Central memory CD8-positive, alpha-beta T cell (primary cell): ENCODE measurements at regions not wholly inside any gene's neighbourhood (a gene's known extent, or its start where the extent isn't known, plus 50 kb on each side); places are given as distances from the start of the nearest gene placed in this dataset.
"Not testable (repeated sequence)": the region's sequence is repeated elsewhere in the genome, so short reads cannot be mapped to it uniquely, and the experiment has no call there.

Experiments
- ATAC-seq: fragments of 150-1000 bp; cut with Tn5 transposase; replicated peaks from 2 replicates; pipeline ENCODE4 v1.10.0; 2022; ENCODE audit warnings: mild to moderate bottlenecking, moderate FRiP score, moderate number of reproducible peaks; ENCODE audit not compliant: poor library complexity, severe bottlenecking; ENCODE audit errors: extremely low read depth
- DNase-seq, 2 donors: peaks; one replicate each; pipeline ENCODE4 v3.0.0; 2021; ENCODE audit warnings: low spot score in 2 of 2
- H3K27ac Mint-ChIP-seq: one replicate; pipeline ENCODE4 v1.8.0; 2022; ENCODE audit warnings: low read depth, mild to moderate bottlenecking, moderate library complexity, mixed read lengths
- H3K27me3 Mint-ChIP-seq: one replicate; pipeline ENCODE4 v1.8.0; 2022; ENCODE audit warnings: mixed read lengths
- H3K36me3 Mint-ChIP-seq: one replicate; pipeline ENCODE4 v1.8.0; 2022; ENCODE audit warnings: mild to moderate bottlenecking, moderate library complexity, mixed read lengths; ENCODE audit not compliant: insufficient read depth
- H3K4me1 Mint-ChIP-seq: one replicate; pipeline ENCODE4 v1.8.0; 2022; ENCODE audit warnings: mixed read lengths
- H3K4me3 Mint-ChIP-seq: one replicate; pipeline ENCODE4 v1.8.0; 2022; ENCODE audit warnings: mild to moderate bottlenecking, moderate library complexity, mixed read lengths
- H3K9me3 Mint-ChIP-seq: one replicate; pipeline ENCODE4 v1.8.0; 2022; ENCODE audit warnings: mixed read lengths

DNA sequence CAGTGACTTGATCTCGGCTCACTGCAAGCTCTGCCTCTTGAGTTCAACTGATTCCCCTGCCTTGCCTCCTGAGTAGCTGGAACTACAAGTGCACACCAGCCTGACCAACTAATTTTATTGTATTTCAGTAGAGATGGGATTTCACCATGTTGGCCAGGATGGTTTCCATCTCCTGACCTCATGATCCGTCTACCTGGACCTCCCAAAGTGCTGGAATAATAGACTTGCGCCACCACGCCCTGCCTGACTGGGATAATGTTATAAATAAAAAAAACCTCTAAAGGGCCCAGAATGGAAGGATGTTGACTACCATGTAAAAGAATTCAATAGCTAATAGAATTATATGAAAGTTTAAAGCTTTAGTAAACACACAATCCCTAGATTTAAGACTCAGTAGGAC, 91.9 kb downstream of the TSPY10 start:
- peaks cover 11% of the 10 kb centered on the region for H3K9me3 Mint-ChIP-seq
- ATAC-seq: no peak

DNA sequence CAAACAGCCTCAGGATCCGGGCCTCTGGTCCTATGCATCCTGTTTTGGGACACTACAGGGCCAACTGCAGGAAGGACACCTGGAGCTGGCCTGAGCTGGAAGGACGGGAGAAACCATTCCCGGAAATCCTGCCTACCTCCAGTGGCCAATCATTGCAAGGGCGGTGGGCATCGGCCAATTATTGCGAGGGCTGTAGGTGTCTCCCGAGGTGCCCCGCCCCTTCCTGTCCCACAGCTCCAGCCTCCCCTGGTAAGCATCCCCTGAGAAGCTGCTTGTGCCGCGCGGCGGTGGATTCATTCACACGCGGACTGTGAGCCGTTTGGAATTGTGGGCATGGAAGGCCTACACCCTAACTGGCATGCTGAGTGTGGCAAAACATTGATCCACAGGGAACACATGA, 95.5 kb downstream of the TSPY10 start:
- ATAC-seq (no peak), DNase-seq (no peak)
- Mint-ChIP-seq H3K4me3 (no peak overlapping the region), H3K27ac (no peak overlapping the region), H3K27me3 (no peaks in the 10 kb centered on the region), H3K36me3 (no peaks in the 10 kb centered on the region), H3K9me3 (peaks cover 13% of the 10 kb centered on the region), H3K4me1 (no peaks in the 10 kb centered on the region)

More for the DNA sequence above, 91.9 kb downstream of the TSPY10 start:
- Mint-ChIP-seq H3K27me3 (no peaks in the 10 kb centered on the region), H3K27ac (no peak overlapping the region), H3K4me3 (no peak overlapping the region), H3K36me3 (no peaks in the 10 kb centered on the region), H3K4me1 (no peaks in the 10 kb centered on the region)
- DNase-seq: no peak

DNA sequence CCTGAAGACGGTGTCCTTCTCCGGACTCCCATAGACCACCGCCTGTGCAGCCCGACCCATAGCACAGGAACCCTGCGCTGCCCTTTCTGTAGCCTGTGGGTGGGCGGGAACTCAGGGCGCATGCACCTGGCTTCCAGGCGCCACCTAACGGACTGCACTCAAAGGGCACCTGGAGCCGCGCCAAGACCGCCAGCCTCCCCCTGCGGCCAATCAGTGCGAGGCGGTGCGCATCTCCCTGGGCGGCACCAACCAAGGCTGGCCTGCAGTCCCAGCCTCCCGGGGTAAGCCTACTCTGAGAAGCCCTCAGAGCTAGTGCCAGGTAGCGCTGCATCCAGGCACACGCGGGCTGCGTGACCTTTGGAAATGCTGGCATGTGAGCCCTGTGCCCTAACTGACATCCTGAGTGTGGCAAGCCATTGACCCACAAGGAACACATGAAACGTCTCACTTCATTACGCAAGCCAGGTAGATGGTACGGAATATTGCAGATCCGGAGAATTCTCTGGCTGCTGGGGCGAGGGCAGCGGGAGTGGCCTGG, 113.0 kb downstream of the TSPY10 start:
- not testable (repeated sequence) for ATAC-seq, H3K36me3 Mint-ChIP-seq, H3K4me3 Mint-ChIP-seq, H3K27ac Mint-ChIP-seq, DNase-seq, H3K9me3 Mint-ChIP-seq, H3K4me1 Mint-ChIP-seq, H3K27me3 Mint-ChIP-seq

DNA sequence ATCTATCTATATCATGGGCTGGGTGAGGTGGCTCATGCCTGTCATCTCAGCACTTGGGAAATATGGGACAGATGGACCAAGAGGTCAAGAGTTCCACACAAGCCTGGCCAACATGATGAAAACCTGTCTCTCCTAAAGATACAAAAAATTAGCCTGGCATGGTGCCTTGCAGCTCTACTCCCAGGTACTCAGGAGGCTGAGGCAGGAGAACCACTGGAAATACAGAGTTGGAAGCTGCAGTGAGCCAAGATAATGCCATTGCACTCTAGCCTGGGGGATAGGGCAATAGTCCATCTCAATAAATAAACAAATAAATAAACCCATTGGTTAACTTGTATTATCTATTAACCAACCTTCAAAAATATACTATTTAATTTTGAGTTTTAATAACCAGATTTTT, 138.5 kb downstream of the TSPY10 start:
- not testable (repeated sequence) for DNase-seq, H3K36me3 Mint-ChIP-seq, H3K9me3 Mint-ChIP-seq, H3K4me3 Mint-ChIP-seq, H3K27me3 Mint-ChIP-seq, ATAC-seq, H3K27ac Mint-ChIP-seq, H3K4me1 Mint-ChIP-seq

DNA sequence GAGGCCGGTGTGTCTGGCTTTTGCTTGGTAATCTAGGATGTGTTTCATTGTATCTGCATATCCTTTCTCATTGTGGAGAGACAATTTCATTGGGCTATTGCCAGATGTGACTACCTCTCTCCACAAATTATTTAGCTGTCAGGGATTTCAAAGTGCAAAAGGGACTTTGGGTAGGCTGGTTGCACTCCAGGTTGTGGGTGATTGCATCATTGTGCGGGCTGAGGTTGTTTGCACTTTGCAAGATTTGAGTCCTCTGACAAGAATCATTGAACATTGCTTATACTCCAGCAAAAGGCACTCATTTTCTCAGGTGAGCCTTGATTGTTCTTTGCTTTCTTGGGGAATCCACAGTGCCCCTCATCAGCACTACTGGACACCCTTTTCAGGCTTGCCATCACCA, 164.8 kb downstream of the TSPY10 start:
- H3K27me3 Mint-ChIP-seq, H3K36me3 Mint-ChIP-seq, H3K4me1 Mint-ChIP-seq, H3K4me3 Mint-ChIP-seq, H3K9me3 Mint-ChIP-seq, ATAC-seq, H3K27ac Mint-ChIP-seq, DNase-seq: not testable (repeated sequence)

DNA sequence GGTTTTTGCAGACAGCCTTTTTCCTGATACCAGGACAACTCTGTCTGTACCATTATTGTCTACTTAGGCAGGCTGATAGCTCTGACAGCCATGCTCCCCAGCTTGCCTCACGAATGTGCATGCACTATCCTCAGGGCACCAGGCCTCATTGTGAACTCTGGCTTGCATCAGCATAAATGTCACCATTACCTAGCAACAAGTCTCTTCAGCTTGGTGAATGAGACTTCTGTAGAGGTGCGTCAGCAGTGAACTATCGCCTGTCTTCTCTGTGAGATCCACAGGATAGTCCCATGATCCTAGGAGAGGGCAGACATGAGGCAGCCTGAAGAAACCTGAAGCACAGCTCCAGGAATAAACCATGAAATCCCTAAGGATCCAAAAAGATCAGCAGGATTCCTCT, 189.3 kb downstream of the TSPY10 start:
- H3K27ac Mint-ChIP-seq, ATAC-seq, H3K4me1 Mint-ChIP-seq: not testable (repeated sequence)

DNA sequence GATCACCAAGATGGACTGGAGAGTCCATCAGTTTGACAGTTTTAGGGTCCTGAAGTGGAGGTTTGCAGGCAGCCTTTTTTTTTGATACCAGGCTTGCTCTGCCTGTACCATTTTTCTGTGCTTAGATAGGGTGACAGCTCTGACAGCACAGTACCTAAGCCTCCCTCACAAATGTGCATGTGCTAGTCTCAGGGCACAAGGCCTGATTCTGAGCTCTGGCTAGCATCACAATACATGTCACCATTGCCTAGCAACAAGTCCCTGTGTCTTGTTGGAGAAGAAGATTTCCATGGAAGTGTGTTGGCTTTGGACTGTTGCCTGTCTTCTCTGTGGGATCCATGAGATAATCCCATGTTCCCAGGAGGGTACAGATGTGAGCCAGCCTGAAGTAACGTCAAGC, 191.1 kb downstream of the TSPY10 start:
- H3K27me3 Mint-ChIP-seq, DNase-seq, H3K9me3 Mint-ChIP-seq, ATAC-seq, H3K4me1 Mint-ChIP-seq, H3K4me3 Mint-ChIP-seq, H3K27ac Mint-ChIP-seq, H3K36me3 Mint-ChIP-seq: not testable (repeated sequence)

More for the DNA sequence above, 189.3 kb downstream of the TSPY10 start:
- not testable (repeated sequence) for H3K9me3 Mint-ChIP-seq, H3K27me3 Mint-ChIP-seq, H3K4me3 Mint-ChIP-seq, H3K36me3 Mint-ChIP-seq, DNase-seq

DNA sequence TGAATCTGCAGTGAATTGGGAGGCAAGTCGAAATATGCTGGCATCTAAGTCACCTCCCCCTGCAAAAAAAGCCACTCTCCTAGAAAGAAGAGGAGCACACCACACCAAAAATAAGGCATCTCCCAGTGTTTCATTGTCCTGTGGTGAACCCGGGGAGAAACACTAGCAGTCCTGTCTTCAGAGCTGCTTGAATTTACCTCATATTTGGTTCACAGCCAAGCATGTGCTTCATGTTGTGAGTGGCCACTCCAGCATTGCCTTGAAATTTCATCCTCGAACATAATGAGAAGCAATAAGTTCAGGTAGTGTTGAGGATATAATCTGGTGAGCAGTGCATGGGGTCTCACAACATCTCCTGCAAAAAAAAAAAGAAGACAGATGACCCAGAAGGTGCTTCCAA, 191.9 kb downstream of the TSPY10 start:
- H3K27me3 Mint-ChIP-seq, H3K36me3 Mint-ChIP-seq, H3K27ac Mint-ChIP-seq, H3K9me3 Mint-ChIP-seq, DNase-seq, H3K4me1 Mint-ChIP-seq, H3K4me3 Mint-ChIP-seq, ATAC-seq: not testable (repeated sequence)

DNA sequence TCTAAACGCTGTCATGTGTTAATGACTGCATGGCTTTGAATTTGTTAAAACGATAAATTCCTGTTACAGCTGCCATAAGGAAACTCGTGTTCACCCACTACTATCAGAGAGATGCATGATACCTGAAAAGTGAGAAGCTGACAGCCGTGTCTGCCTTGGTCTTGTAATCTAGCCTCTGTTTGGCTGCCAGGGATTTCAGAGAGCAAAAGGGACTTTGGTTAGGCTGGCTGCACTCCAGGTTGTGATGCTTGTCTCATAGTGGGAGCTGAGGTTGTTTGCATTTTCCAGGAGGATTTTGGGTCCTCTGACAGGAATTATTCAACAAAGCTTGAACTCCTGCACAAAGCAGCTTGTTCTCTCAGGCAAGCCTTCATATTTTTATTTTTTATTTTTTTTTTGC, 209.9 kb downstream of the TSPY10 start:
- ATAC-seq, H3K4me3 Mint-ChIP-seq, H3K36me3 Mint-ChIP-seq, H3K4me1 Mint-ChIP-seq, H3K9me3 Mint-ChIP-seq, DNase-seq, H3K27me3 Mint-ChIP-seq, H3K27ac Mint-ChIP-seq: not testable (repeated sequence)

DNA sequence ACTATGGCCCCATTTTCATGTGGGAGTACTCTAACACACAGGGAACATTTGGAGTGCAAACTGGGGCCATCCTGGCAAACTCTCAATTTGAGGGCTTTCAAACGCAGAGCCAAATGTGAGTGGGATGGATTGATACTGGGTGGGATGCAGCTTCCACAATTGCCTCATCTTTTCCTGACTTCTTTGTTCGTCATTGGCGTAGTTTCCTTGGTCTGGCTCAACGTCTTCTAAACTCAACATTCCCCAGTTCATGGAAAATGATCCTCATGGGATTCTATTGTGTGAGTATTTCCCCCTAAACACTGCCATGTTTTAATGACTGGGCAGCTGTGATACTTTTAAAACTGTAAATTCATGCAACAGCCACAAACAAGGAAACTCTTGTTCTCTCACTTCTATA, 228.3 kb downstream of the TSPY10 start:
- not testable (repeated sequence) for DNase-seq, H3K4me3 Mint-ChIP-seq, H3K36me3 Mint-ChIP-seq, ATAC-seq, H3K27ac Mint-ChIP-seq, H3K27me3 Mint-ChIP-seq, H3K4me1 Mint-ChIP-seq, H3K9me3 Mint-ChIP-seq

DNA sequence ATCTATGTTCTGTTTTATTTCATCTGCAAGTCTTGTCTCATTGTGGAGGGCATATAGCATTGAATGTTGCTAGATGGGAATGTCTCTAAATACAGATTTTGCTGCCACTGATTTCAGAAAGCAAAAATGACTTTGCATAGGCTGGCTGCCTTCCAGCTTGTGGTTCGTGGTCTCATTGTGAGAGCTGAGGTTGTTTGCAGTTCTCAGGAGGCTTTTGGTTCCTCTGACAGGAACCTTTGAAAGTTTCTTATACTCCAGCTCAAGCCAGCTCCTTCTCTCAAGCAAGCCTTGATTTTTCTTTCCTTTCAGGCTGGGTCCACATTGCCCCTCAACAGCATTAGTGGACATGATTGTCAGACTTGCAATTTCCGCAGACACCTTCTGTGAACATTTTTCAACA, 229.8 kb downstream of the TSPY10 start:
- DNase-seq, H3K36me3 Mint-ChIP-seq, ATAC-seq, H3K9me3 Mint-ChIP-seq, H3K4me3 Mint-ChIP-seq, H3K27me3 Mint-ChIP-seq, H3K4me1 Mint-ChIP-seq, H3K27ac Mint-ChIP-seq: not testable (repeated sequence)

DNA sequence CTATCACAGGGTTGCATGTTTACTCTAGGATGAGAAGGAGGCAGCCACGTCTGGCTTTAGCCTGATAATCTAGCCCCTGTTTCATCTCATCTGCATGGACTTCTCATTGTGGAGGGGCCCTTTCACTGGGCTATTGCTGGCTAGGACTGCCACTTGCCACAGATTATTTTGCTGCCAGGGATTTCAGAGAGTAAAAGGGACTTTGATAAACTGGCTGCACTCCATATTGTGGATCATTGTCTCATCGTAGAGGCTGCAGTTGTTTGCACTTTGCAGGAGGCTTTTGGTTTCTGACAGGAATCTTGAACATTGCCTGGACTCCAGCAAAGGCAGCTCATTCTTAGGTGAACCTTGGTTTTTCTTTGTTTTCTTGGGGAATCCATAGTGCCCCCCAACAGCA, 234.8 kb downstream of the TSPY10 start:
- H3K36me3 Mint-ChIP-seq, H3K27me3 Mint-ChIP-seq, H3K4me1 Mint-ChIP-seq, H3K27ac Mint-ChIP-seq, ATAC-seq, DNase-seq, H3K9me3 Mint-ChIP-seq, H3K4me3 Mint-ChIP-seq: not testable (repeated sequence)

DNA sequence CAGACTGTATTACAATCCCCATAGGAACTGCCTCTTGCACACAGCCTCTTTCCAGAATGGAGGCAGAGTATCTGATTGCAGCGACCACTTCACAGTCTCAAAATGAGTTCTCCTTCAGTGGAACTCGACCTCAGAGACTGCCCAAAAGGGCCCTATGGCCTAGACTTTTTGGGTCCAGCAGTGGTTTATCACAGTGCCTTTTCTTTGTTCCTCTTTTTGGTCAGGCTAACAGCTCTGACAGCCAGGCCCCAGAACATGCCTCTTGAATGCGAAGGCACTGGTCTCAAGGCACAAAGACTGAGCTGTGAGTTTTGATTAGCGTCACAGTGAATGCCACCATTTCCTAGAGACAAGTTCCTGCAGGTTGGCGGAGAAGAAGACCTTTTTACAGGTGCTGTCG, 241.6 kb downstream of the TSPY10 start:
- H3K27ac Mint-ChIP-seq, H3K36me3 Mint-ChIP-seq, ATAC-seq, DNase-seq, H3K4me3 Mint-ChIP-seq, H3K27me3 Mint-ChIP-seq, H3K9me3 Mint-ChIP-seq, H3K4me1 Mint-ChIP-seq: not testable (repeated sequence)

DNA sequence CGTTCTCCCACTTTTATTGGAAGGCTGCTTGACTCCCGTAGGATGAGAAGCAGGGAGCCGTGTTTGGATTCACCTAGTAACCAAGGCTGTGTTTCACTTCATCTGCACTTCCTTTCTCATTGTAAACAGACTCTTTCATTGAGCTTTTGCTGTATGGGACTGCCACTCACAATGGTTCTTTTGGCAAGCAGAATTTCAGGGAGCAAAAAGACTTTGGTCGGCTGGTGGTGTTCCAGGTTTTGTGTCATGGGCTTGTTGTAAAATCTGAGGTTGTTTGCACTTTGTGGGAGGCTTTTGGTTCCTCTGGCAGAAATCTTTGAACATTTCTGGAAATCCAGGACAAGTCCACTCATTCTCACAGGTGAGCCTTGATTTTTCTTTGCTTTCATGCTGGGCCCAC, 243.4 kb downstream of the TSPY10 start:
- H3K36me3 Mint-ChIP-seq, ATAC-seq, H3K9me3 Mint-ChIP-seq, H3K27me3 Mint-ChIP-seq, DNase-seq, H3K27ac Mint-ChIP-seq, H3K4me3 Mint-ChIP-seq, H3K4me1 Mint-ChIP-seq: not testable (repeated sequence)
